Right lobe of liver (tissue), 4 donors: ENCODE measurements at regions not wholly inside any gene's neighbourhood (a gene's known extent, or its start where the extent isn't known, plus 50 kb on each side); places are given as distances from the start of the nearest gene placed in this dataset.

Experiments used
- POLR2A ChIP-seq: fragments of 450-650 bp; IDR thresholded peaks from one replicate; pipeline ENCODE4 v1.6.1; 2017; ENCODE audit warnings: antibody characterized with exemption, mild to moderate bottlenecking
- TF ChIP-seq, protein P1 (sequence below), 4 donors: fragments of 200-600 bp in 3 of 4; fragments of 450-650 bp in 1 of 4; IDR thresholded peaks; one replicate each; pipeline versions ENCODE4 v1.5.1 to v1.8.0; 2016 to 2022; ENCODE audit warnings: antibody characterized with exemption in 4 of 4, mild to moderate bottlenecking in 2 of 4
- donor health status: DM: no; HTN: no; CAD: no.
- donor health status: DM: no; HTN: no; CAD: no.
- donor health status: DM: no; HTN: yes; CAD: no.

GRCh38 chr12:93039930-93040329 is 110.8 kb upstream of the EEA1 start:
- TF ChIP-seq POLR2A: no peak
- TF ChIP-seq, protein P1, sequence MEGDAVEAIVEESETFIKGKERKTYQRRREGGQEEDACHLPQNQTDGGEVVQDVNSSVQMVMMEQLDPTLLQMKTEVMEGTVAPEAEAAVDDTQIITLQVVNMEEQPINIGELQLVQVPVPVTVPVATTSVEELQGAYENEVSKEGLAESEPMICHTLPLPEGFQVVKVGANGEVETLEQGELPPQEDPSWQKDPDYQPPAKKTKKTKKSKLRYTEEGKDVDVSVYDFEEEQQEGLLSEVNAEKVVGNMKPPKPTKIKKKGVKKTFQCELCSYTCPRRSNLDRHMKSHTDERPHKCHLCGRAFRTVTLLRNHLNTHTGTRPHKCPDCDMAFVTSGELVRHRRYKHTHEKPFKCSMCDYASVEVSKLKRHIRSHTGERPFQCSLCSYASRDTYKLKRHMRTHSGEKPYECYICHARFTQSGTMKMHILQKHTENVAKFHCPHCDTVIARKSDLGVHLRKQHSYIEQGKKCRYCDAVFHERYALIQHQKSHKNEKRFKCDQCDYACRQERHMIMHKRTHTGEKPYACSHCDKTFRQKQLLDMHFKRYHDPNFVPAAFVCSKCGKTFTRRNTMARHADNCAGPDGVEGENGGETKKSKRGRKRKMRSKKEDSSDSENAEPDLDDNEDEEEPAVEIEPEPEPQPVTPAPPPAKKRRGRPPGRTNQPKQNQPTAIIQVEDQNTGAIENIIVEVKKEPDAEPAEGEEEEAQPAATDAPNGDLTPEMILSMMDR (IDR thresholded peaks at IDR 0.05): no peak
